ENCODE measurements at regions not wholly inside any gene's neighbourhood (a gene's known extent, or its start where the extent isn't known, plus 50 kb on each side); places are given as distances from the start of the nearest gene placed in this dataset.
A peak's percentile ranks its signal among the peaks of the same experiment; 100 is the strongest.

GRCh38 chr3:30195352-30195751, 411.0 kb upstream of the TGFBR2 start:
- peaks cover 0 to 34% (median 7%) of the 10 kb centered on the region in 5 donors for H3K4me1 ChIP-seq (ENCODE audit: control insufficient read depth in 5 of 5, insufficient read depth in 5 of 5, low read length in 5 of 5)
- H3K9me3 ChIP-seq (ENCODE audit: control insufficient read depth in 5 of 5, low read length in 5 of 5), result no peaks in the 10 kb centered on the region
- H3K27me3 ChIP-seq (ENCODE audit: control insufficient read depth in 5 of 5, insufficient read depth in 4 of 5, low read length in 5 of 5), result no peaks in the 10 kb centered on the region
- no peaks in the 10 kb centered on the region for H3K36me3 ChIP-seq (ENCODE audit: control insufficient read depth in 5 of 5, insufficient read depth in 5 of 5, low read length in 5 of 5)
- no peak overlapping the region for H3K4me3 ChIP-seq (ENCODE audit: low read depth in 1 of 5, low read length in 5 of 5)
- no peak overlapping the region for H3K27ac ChIP-seq (ENCODE audit: low read depth, low read length)
- no peak overlapping the region for H3K9ac ChIP-seq (ENCODE audit: low read length in 5 of 5)

- H3K4me1 ChIP-seq (ENCODE audit: control insufficient read depth in 5 of 5, insufficient read depth in 5 of 5, low read length in 5 of 5), result peaks cover 0 to 34% (median 7%) of the 10 kb centered on the region in 5 donors
- H3K9me3 ChIP-seq (ENCODE audit: control insufficient read depth in 5 of 5, low read length in 5 of 5), result no peaks in the 10 kb centered on the region
- no peak overlapping the region for H3K27ac ChIP-seq (ENCODE audit: low read depth, low read length)
- H3K9ac ChIP-seq (ENCODE audit: low read length in 5 of 5), result no peak overlapping the region
- no peaks in the 10 kb centered on the region for H3K27me3 ChIP-seq (ENCODE audit: control insufficient read depth in 5 of 5, insufficient read depth in 4 of 5, low read length in 5 of 5)
- no peak overlapping the region for H3K4me3 ChIP-seq (ENCODE audit: low read depth in 1 of 5, low read length in 5 of 5)
- H3K36me3 ChIP-seq (ENCODE audit: control insufficient read depth in 5 of 5, insufficient read depth in 5 of 5, low read length in 5 of 5), result no peaks in the 10 kb centered on the region
Observed at GRCh38 chr3:30198162-30198561, 408.2 kb upstream of the TGFBR2 start.

- H3K4me1 ChIP-seq (ENCODE audit: control insufficient read depth in 5 of 5, insufficient read depth in 5 of 5, low read length in 5 of 5), result peaks cover 0 to 34% (median 7%) of the 10 kb centered on the region in 5 donors
- H3K4me3 ChIP-seq (ENCODE audit: low read depth in 1 of 5, low read length in 5 of 5), result no peak overlapping the region
- H3K9me3 ChIP-seq (ENCODE audit: control insufficient read depth in 5 of 5, low read length in 5 of 5), result no peaks in the 10 kb centered on the region
- no peaks in the 10 kb centered on the region for H3K36me3 ChIP-seq (ENCODE audit: control insufficient read depth in 5 of 5, insufficient read depth in 5 of 5, low read length in 5 of 5)
- H3K9ac ChIP-seq (ENCODE audit: low read length in 5 of 5), result peak overlapping the region in 2 of 5 donors; percentile 29 to 35
- H3K27ac ChIP-seq (ENCODE audit: low read depth, low read length), result peak overlapping the region; percentile 18
- H3K27me3 ChIP-seq (ENCODE audit: control insufficient read depth in 5 of 5, insufficient read depth in 4 of 5, low read length in 5 of 5), result no peaks in the 10 kb centered on the region
Observed at GRCh38 chr3:30199096-30199759, 407.2 kb upstream of the TGFBR2 start.

GRCh38 chr3:30199855-30200254, 406.5 kb upstream of the TGFBR2 start:
- Histone ChIP-seq H3K27me3 (ENCODE audit: control insufficient read depth in 5 of 5, insufficient read depth in 4 of 5, low read length in 5 of 5) (no peaks in the 10 kb centered on the region), H3K36me3 (ENCODE audit: control insufficient read depth in 5 of 5, insufficient read depth in 5 of 5, low read length in 5 of 5) (no peaks in the 10 kb centered on the region), H3K9me3 (ENCODE audit: control insufficient read depth in 5 of 5, low read length in 5 of 5) (no peaks in the 10 kb centered on the region), H3K9ac (ENCODE audit: low read length in 5 of 5) (no peak overlapping the region), H3K4me3 (ENCODE audit: low read depth in 1 of 5, low read length in 5 of 5) (no peak overlapping the region), H3K27ac (ENCODE audit: low read depth, low read length) (peak overlapping the region; percentile 18), H3K4me1 (ENCODE audit: control insufficient read depth in 5 of 5, insufficient read depth in 5 of 5, low read length in 5 of 5) (peaks cover 0 to 31% (median 7%) of the 10 kb centered on the region in 5 donors)

DNA sequence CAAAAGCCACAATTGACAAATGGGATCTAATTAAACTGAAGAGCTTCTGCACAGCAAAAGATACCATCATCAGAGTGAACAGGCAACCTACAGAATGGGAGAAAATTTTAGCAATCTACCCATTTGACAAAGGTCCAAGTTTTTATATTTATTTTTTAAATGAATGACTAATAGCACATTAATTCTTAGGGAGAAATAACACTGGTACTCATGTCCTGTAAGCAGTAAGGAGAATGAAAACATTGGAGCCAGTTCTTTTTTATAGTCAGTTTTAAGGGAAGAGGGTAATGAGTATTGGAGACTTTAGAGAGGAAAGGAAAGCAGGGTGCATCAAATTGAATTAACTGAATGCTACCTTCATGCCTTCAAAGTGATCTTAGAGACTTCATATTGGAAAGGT, 404.7 kb upstream of the TGFBR2 start:
- H3K4me3 ChIP-seq (ENCODE audit: low read depth in 1 of 5, low read length in 5 of 5), result no peak overlapping the region
- no peaks in the 10 kb centered on the region for H3K9me3 ChIP-seq (ENCODE audit: control insufficient read depth in 5 of 5, low read length in 5 of 5)
- no peaks in the 10 kb centered on the region for H3K27me3 ChIP-seq (ENCODE audit: control insufficient read depth in 5 of 5, insufficient read depth in 4 of 5, low read length in 5 of 5)
- no peak overlapping the region for H3K27ac ChIP-seq (ENCODE audit: low read depth, low read length)
- no peak overlapping the region for H3K9ac ChIP-seq (ENCODE audit: low read length in 5 of 5)
- H3K36me3 ChIP-seq (ENCODE audit: control insufficient read depth in 5 of 5, insufficient read depth in 5 of 5, low read length in 5 of 5), result no peaks in the 10 kb centered on the region
- H3K4me1 ChIP-seq (ENCODE audit: control insufficient read depth in 5 of 5, insufficient read depth in 5 of 5, low read length in 5 of 5), result peaks cover 0 to 25% (median 7%) of the 10 kb centered on the region in 5 donors

DNA sequence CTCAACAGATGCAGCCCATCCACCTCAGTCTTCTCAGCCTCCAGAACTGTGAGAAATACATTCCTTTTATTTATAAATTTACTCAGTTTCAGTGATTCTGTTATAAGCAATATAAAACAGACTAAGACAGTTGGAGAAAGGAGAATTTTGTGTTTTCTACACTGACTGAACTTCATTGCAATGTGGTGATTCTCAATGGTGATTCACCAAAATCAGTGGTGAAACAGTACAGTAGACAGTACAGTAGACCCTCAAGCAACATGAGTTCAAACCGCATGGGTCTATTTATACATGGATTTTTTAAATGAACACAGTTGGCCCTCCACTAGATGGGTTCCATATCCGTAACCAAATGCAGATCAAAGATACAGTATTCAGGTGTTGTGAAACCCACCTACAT, 403.1 kb upstream of the TGFBR2 start:
- Histone ChIP-seq H3K9ac (ENCODE audit: low read length in 5 of 5) (no peak overlapping the region), H3K36me3 (ENCODE audit: control insufficient read depth in 5 of 5, insufficient read depth in 5 of 5, low read length in 5 of 5) (no peaks in the 10 kb centered on the region), H3K27ac (ENCODE audit: low read depth, low read length) (no peak overlapping the region), H3K4me3 (ENCODE audit: low read depth in 1 of 5, low read length in 5 of 5) (no peak overlapping the region), H3K27me3 (ENCODE audit: control insufficient read depth in 5 of 5, insufficient read depth in 4 of 5, low read length in 5 of 5) (no peaks in the 10 kb centered on the region), H3K9me3 (ENCODE audit: control insufficient read depth in 5 of 5, low read length in 5 of 5) (no peaks in the 10 kb centered on the region), H3K4me1 (ENCODE audit: control insufficient read depth in 5 of 5, insufficient read depth in 5 of 5, low read length in 5 of 5) (peaks cover 0 to 17% (median 7%) of the 10 kb centered on the region in 5 donors)

- Histone ChIP-seq H3K36me3 (ENCODE audit: control insufficient read depth in 5 of 5, insufficient read depth in 5 of 5, low read length in 5 of 5) (no peaks in the 10 kb centered on the region), H3K9me3 (ENCODE audit: control insufficient read depth in 5 of 5, low read length in 5 of 5) (peaks cover 0 to under 1% (median 0%) of the 10 kb centered on the region in 5 donors), H3K9ac (ENCODE audit: low read length in 5 of 5) (no peak overlapping the region), H3K27ac (ENCODE audit: low read depth, low read length) (no peak overlapping the region), H3K4me3 (ENCODE audit: low read depth in 1 of 5, low read length in 5 of 5) (no peak overlapping the region), H3K4me1 (ENCODE audit: control insufficient read depth in 5 of 5, insufficient read depth in 5 of 5, low read length in 5 of 5) (peaks cover 0 to 9% (median 7%) of the 10 kb centered on the region in 5 donors), H3K27me3 (ENCODE audit: control insufficient read depth in 5 of 5, insufficient read depth in 4 of 5, low read length in 5 of 5) (no peaks in the 10 kb centered on the region)
Observed at GRCh38 chr3:30204126-30204525, 402.3 kb upstream of the TGFBR2 start.

DNA sequence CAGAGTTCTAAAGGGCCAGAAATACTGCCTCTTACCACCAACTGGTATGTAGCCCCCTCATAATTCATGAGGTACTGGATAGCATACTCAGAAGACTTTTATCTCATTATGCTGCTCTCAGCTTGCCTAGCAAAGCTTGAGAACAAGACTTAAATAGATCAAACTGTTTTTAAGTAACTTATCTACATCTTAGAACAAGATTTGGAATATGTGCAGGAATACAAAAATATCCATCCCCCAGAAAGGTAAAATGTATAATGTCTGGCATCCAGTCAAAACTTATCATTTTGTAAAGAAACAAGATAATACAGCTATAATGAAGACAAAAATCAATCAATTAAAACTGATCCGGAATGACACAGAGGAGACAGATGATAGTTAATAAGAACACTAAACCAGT, 400.4 kb upstream of the TGFBR2 start:
- no peaks in the 10 kb centered on the region for H3K27me3 ChIP-seq (ENCODE audit: control insufficient read depth in 5 of 5, insufficient read depth in 4 of 5, low read length in 5 of 5)
- H3K9me3 ChIP-seq (ENCODE audit: control insufficient read depth in 5 of 5, low read length in 5 of 5), result peaks cover 0 to 4% (median 0%) of the 10 kb centered on the region in 5 donors
- no peak overlapping the region for H3K4me3 ChIP-seq (ENCODE audit: low read depth in 1 of 5, low read length in 5 of 5)
- H3K9ac ChIP-seq (ENCODE audit: low read length in 5 of 5), result no peak overlapping the region
- no peak overlapping the region for H3K27ac ChIP-seq (ENCODE audit: low read depth, low read length)
- no peaks in the 10 kb centered on the region for H3K4me1 ChIP-seq (ENCODE audit: control insufficient read depth in 5 of 5, insufficient read depth in 5 of 5, low read length in 5 of 5)
- no peaks in the 10 kb centered on the region for H3K36me3 ChIP-seq (ENCODE audit: control insufficient read depth in 5 of 5, insufficient read depth in 5 of 5, low read length in 5 of 5)

- Histone ChIP-seq H3K4me3 (ENCODE audit: low read depth in 1 of 5, low read length in 5 of 5) (no peak overlapping the region), H3K4me1 (ENCODE audit: control insufficient read depth in 5 of 5, insufficient read depth in 5 of 5, low read length in 5 of 5) (peaks cover 0 to 5% (median 0%) of the 10 kb centered on the region in 5 donors), H3K27ac (ENCODE audit: low read depth, low read length) (no peak overlapping the region), H3K9me3 (ENCODE audit: control insufficient read depth in 5 of 5, low read length in 5 of 5) (no peaks in the 10 kb centered on the region), H3K36me3 (ENCODE audit: control insufficient read depth in 5 of 5, insufficient read depth in 5 of 5, low read length in 5 of 5) (no peaks in the 10 kb centered on the region), H3K27me3 (ENCODE audit: control insufficient read depth in 5 of 5, insufficient read depth in 4 of 5, low read length in 5 of 5) (no peaks in the 10 kb centered on the region), H3K9ac (ENCODE audit: low read length in 5 of 5) (no peak overlapping the region)
Observed at GRCh38 chr3:30221619-30222018, 384.8 kb upstream of the TGFBR2 start.

- H3K9me3 ChIP-seq (ENCODE audit: control insufficient read depth in 5 of 5, low read length in 5 of 5), result no peaks in the 10 kb centered on the region
- no peak overlapping the region for H3K4me3 ChIP-seq (ENCODE audit: low read depth in 1 of 5, low read length in 5 of 5)
- no peaks in the 10 kb centered on the region for H3K27me3 ChIP-seq (ENCODE audit: control insufficient read depth in 5 of 5, insufficient read depth in 4 of 5, low read length in 5 of 5)
- H3K36me3 ChIP-seq (ENCODE audit: control insufficient read depth in 5 of 5, insufficient read depth in 5 of 5, low read length in 5 of 5), result no peaks in the 10 kb centered on the region
- no peak overlapping the region for H3K27ac ChIP-seq (ENCODE audit: low read depth, low read length)
- no peak overlapping the region for H3K9ac ChIP-seq (ENCODE audit: low read length in 5 of 5)
- H3K4me1 ChIP-seq (ENCODE audit: control insufficient read depth in 5 of 5, insufficient read depth in 5 of 5, low read length in 5 of 5), result peaks cover 0 to 12% (median 3%) of the 10 kb centered on the region in 5 donors
Observed at GRCh38 chr3:30222441-30222840, 384.0 kb upstream of the TGFBR2 start.
